ENCODE measurements at regions not wholly inside any gene's neighbourhood (a gene's known extent, or its start where the extent isn't known, plus 50 kb on each side); places are given as distances from the start of the nearest gene placed in this dataset.

GRCh38 chr9:712643-713042 is 128.9 kb upstream of the DMRT1 start:
- Histone ChIP-seq H3K4me1 (peaks cover 5 to 8% of the 10 kb centered on the region in 2 donors), H3K36me3 (no peaks in the 10 kb centered on the region), H3K4me3 (no peak overlapping the region), H3K27ac (peak overlapping the region; percentile 62 to 93), H3K9me3 (no peaks in the 10 kb centered on the region), H3K27me3 (no peaks in the 10 kb centered on the region)
- no peak for TF ChIP-seq POLR2A (IDR thresholded peaks at IDR 0.05)
- no peak for TF ChIP-seq CTCF (IDR thresholded peaks at IDR 0.05)
- intact Hi-C loops (cut with DNase I; ENCODE audit: low total_unique reads), result no loop called here
- no peak for DNase-seq

GRCh38 chr9:713091-713490 is 128.4 kb upstream of the DMRT1 start:
- no peaks in the 10 kb centered on the region for H3K27me3 ChIP-seq
- no peaks in the 10 kb centered on the region for H3K36me3 ChIP-seq
- H3K4me3 ChIP-seq, result no peak overlapping the region
- TF ChIP-seq CTCF (IDR thresholded peaks at IDR 0.05) (no peak), POLR2A (IDR thresholded peaks at IDR 0.05) (no peak)
- H3K27ac ChIP-seq, result peak overlapping the region; percentile 62 to 93
- no peak for DNase-seq
- intact Hi-C loops (cut with DNase I; ENCODE audit: low total_unique reads), result no loop called here
- no peaks in the 10 kb centered on the region for H3K9me3 ChIP-seq
- H3K4me1 ChIP-seq, result peaks cover 5 to 8% of the 10 kb centered on the region in 2 donors

- intact Hi-C loops (cut with DNase I; ENCODE audit: low total_unique reads), result no loop called here
- DNase-seq, result no peak
- TF ChIP-seq POLR2A (IDR thresholded peaks at IDR 0.05) (no peak), CTCF (IDR thresholded peaks at IDR 0.05) (no peak)
- H3K4me3 ChIP-seq, result no peak overlapping the region
- peak overlapping the region; percentile 62 to 93 for H3K27ac ChIP-seq
- H3K9me3 ChIP-seq, result no peaks in the 10 kb centered on the region
- peaks cover 5 to 8% of the 10 kb centered on the region in 2 donors for H3K4me1 ChIP-seq
- H3K27me3 ChIP-seq, result no peaks in the 10 kb centered on the region
- no peaks in the 10 kb centered on the region for H3K36me3 ChIP-seq
Observed at GRCh38 chr9:714675-715074, 126.8 kb upstream of the DMRT1 start.

GRCh38 chr9:715300-715699 is 126.2 kb upstream of the DMRT1 start:
- Histone ChIP-seq H3K4me3 (no peak overlapping the region), H3K4me1 (peaks cover 5 to 8% of the 10 kb centered on the region in 2 donors), H3K9me3 (no peaks in the 10 kb centered on the region), H3K27ac (peak overlapping the region; percentile 62 to 93), H3K27me3 (no peaks in the 10 kb centered on the region), H3K36me3 (no peaks in the 10 kb centered on the region)
- no peak for DNase-seq
- intact Hi-C loops (cut with DNase I; ENCODE audit: low total_unique reads), result no loop called here
- TF ChIP-seq CTCF (IDR thresholded peaks at IDR 0.05) (no peak), POLR2A (IDR thresholded peaks at IDR 0.05) (no peak)

GRCh38 chr9:715743-716400 is 125.6 kb upstream of the DMRT1 start:
- TF ChIP-seq CTCF (IDR thresholded peaks at IDR 0.05), result no peak
- no peak for TF ChIP-seq POLR2A (IDR thresholded peaks at IDR 0.05)
- no peaks in the 10 kb centered on the region for H3K27me3 ChIP-seq
- no peak for DNase-seq
- H3K9me3 ChIP-seq, result no peaks in the 10 kb centered on the region
- H3K4me3 ChIP-seq, result no peak overlapping the region
- H3K27ac ChIP-seq, result peak overlapping the region; percentile 62 to 93
- H3K4me1 ChIP-seq, result peaks cover 5 to 8% of the 10 kb centered on the region in 2 donors
- intact Hi-C loops (cut with DNase I; ENCODE audit: low total_unique reads), result no loop called here
- no peaks in the 10 kb centered on the region for H3K36me3 ChIP-seq
